HepG2 (cell line): ENCODE measurements at regions not wholly inside any gene's neighbourhood (a gene's known extent, or its start where the extent isn't known, plus 50 kb on each side); places are given as distances from the start of the nearest gene placed in this dataset.

Experiments used
- ATAC-seq: fragments of 200-7000 bp; cut with Tn5 transposase; 3 replicates; pipeline ENCODE4 v1.9.1; 2020; ENCODE audit warnings: mild to moderate bottlenecking, moderate library complexity
- BruUV-seq: library from RNA; stranded (reverse); fragments of 400-500 nt; replicated peaks from 2 replicates; lab custom pipeline; 2021; lab: Mats Ljungman, UMichigan
- CTCF ChIA-PET: fragments of 300-600 bp; formaldehyde crosslinking; extraction: SDS; loops from one replicate; lab custom pipeline; 2021; ENCODE audit warnings: low total read pairs, inconsistent platforms, low intra/inter-chr PET ratio; lab: Yijun Ruan, JAX
- POLR2A ChIA-PET: fragments of 350-600 bp; sonication (Branson Sonifier 250); formaldehyde crosslinking; loops from one replicate; lab custom pipeline; 2020; ENCODE audit warnings: antibody characterized with exemption, inconsistent platforms; lab: Yijun Ruan, JAX
- DNase-seq: peaks from one replicate; pipeline ENCODE4 v3.0.0-alpha.2; 2015; ENCODE audit warnings: low spot score
- FAIRE-seq: peaks from 3 replicates; lab custom pipeline; 2011; peaks lifted over from hg19 to GRCh38; lab: Jason Lieb, UNC
- H2AFZ ChIP-seq: one replicate; pipeline ENCODE4 v1.6.1; 2011; ENCODE audit warnings: low read length, inconsistent platforms
- H3K27ac ChIP-seq: fragments of 300-600 bp; 3 replicates; pipeline ENCODE4 v1.8.0; 2011; ENCODE audit warnings: mixed run types, mild to moderate bottlenecking, mixed read lengths, low read length, inconsistent platforms; ENCODE audit not compliant: insufficient read depth; ENCODE audit errors: extremely low read length
- H3K27me3 ChIP-seq, 2 experiments: fragments of 200-600 bp in 1 of 2; 2 replicates in 1 of 2; 3 replicates in 1 of 2; pipeline versions ENCODE4 v1.6.0 to v1.8.0; 2011; ENCODE audit warnings: low read length in 2 of 2, mild to moderate bottlenecking in 2 of 2, moderate library complexity in 2 of 2, inconsistent platforms in 1 of 2; ENCODE audit not compliant: insufficient read depth in 2 of 2, control insufficient read depth in 1 of 2
- H3K36me3 ChIP-seq, 2 experiments: fragments of 200-600 bp in 1 of 2; replicated peaks in 1 of 2; 2 replicates in 1 of 2; 3 replicates in 1 of 2; pipeline versions ENCODE4 v1.5.1 to v1.8.0; 2011; ENCODE audit warnings: low read length in 2 of 2, inconsistent platforms in 1 of 2; ENCODE audit not compliant: insufficient read depth in 2 of 2, control insufficient read depth in 1 of 2
- H3K4me1 ChIP-seq: 2 replicates; pipeline ENCODE4 v1.5.1; 2012; ENCODE audit warnings: low read length, inconsistent platforms; ENCODE audit not compliant: insufficient read depth
- H3K4me2 ChIP-seq: 2 replicates; pipeline ENCODE4 v1.6.0; 2011; ENCODE audit warnings: low read depth, low read length, inconsistent platforms
- H3K4me3 ChIP-seq, 3 experiments: fragments of 200-600 bp in 1 of 3; sonication (generic), shearing (Covaris generic) in 1 of 3; replicated peaks in 1 of 3; 2 replicates each; pipeline ENCODE4 v1.5.1; 2011 to 2016; ENCODE audit warnings: low read length in 3 of 3, inconsistent platforms in 2 of 3, low read depth in 2 of 3, mild to moderate bottlenecking in 2 of 3, control low read depth in 1 of 3, mixed read lengths in 1 of 3; ENCODE audit not compliant: insufficient read depth in 1 of 3
- H3K79me2 ChIP-seq: one replicate; pipeline ENCODE4 v1.6.1; 2011; ENCODE audit warnings: low read length, inconsistent platforms; ENCODE audit not compliant: insufficient read depth
- H3K9ac ChIP-seq: 2 replicates; pipeline ENCODE4 v1.6.0; 2011; ENCODE audit warnings: mild to moderate bottlenecking, low read depth, low read length, inconsistent platforms; ENCODE audit not compliant: insufficient read depth
- H3K9me3 ChIP-seq: 2 replicates; pipeline ENCODE4 v1.5.1; 2012; ENCODE audit warnings: mild to moderate bottlenecking, low read length
- H4K20me1 ChIP-seq: 2 replicates; pipeline ENCODE4 v1.6.0; 2011; ENCODE audit warnings: inconsistent platforms, mild to moderate bottlenecking, low read length, moderate library complexity; ENCODE audit not compliant: insufficient read depth
- CBFB ChIP-seq: sonication (generic); formaldehyde crosslinking; IDR thresholded peaks from 2 replicates; pipeline ENCODE4 v1.4.0; 2020; ENCODE audit warnings: missing genetic modification reagents
- HCFC1 ChIP-seq: fragments of 150-350 bp; IDR thresholded peaks from 2 replicates; pipeline ENCODE4 v1.6.1; 2014; ENCODE audit warnings: low read depth, low read length
- HOXA3 ChIP-seq: sonication (generic); formaldehyde crosslinking; IDR thresholded peaks from 2 replicates; pipeline ENCODE4 v1.5.0; 2020; ENCODE audit warnings: missing genetic modification reagents
- IRF1 ChIP-seq: sonication (generic); formaldehyde crosslinking; IDR thresholded peaks from 2 replicates; pipeline ENCODE4 v1.4.0; 2020; ENCODE audit warnings: low read depth, mild to moderate bottlenecking, missing genetic modification reagents
- KDM4B ChIP-seq: sonication (generic); formaldehyde crosslinking; IDR thresholded peaks from 2 replicates; pipeline ENCODE4 v1.4.0; 2020; ENCODE audit warnings: missing genetic modification reagents
- MED8 ChIP-seq: sonication (generic); formaldehyde crosslinking; IDR thresholded peaks from 2 replicates; pipeline ENCODE4 v1.8.1; 2023; ENCODE audit warnings: mild to moderate bottlenecking, missing genetic modification reagents; ENCODE audit not compliant: insufficient replicate concordance
- NCOR1 ChIP-seq: fragments of 200-600 bp; sonication (generic); IDR thresholded peaks from 2 replicates; pipeline ENCODE4 v1.7.0; 2017; ENCODE audit warnings: antibody characterized with exemption, low read length, borderline replicate concordance
- NR2F2 ChIP-seq: IDR thresholded peaks from 2 replicates; pipeline ENCODE4 v1.6.1; 2012; ENCODE audit warnings: low read depth, inconsistent platforms, borderline replicate concordance
- PRMT3 ChIP-seq: sonication (generic); formaldehyde crosslinking; IDR thresholded peaks from 2 replicates; pipeline ENCODE4 v1.8.1; 2022; ENCODE audit warnings: low read depth, mild to moderate bottlenecking, moderate library complexity, missing genetic modification reagents, borderline replicate concordance
- TP53 ChIP-seq: sonication (generic); formaldehyde crosslinking; conservative IDR thresholded peaks from 2 replicates; pipeline ENCODE4 v1.4.0; 2020; ENCODE audit warnings: missing genetic modification reagents
- TRIM24 ChIP-seq: sonication (generic); formaldehyde crosslinking; IDR thresholded peaks from 2 replicates; pipeline ENCODE4 v1.8.0; 2022; ENCODE audit warnings: mild to moderate bottlenecking, missing genetic modification reagents
- ZNF160 ChIP-seq: sonication (generic); formaldehyde crosslinking; IDR thresholded peaks from 2 replicates; pipeline ENCODE4 v1.8.0; 2022; ENCODE audit warnings: mild to moderate bottlenecking, inconsistent platforms, missing genetic modification reagents
- ZNF607 ChIP-seq: sonication (generic); formaldehyde crosslinking; IDR thresholded peaks from 2 replicates; pipeline ENCODE4 v1.5.1; 2020; ENCODE audit warnings: missing genetic modification reagents, mild to moderate bottlenecking, borderline replicate concordance
- ZNF7 ChIP-seq: IDR thresholded peaks from 2 replicates; pipeline ENCODE4 v1.6.1; 2016; ENCODE audit warnings: missing biosample characterization, missing genetic modification reagents
- ZNF772 ChIP-seq: sonication (generic); formaldehyde crosslinking; IDR thresholded peaks from 2 replicates; pipeline ENCODE4 v1.5.0; 2020; ENCODE audit warnings: mild to moderate bottlenecking, missing genetic modification reagents
- WGBS: methylation state at CpG from one replicate; pipeline ENCODE4 v1.1.6; 2017; ENCODE audit warnings: low lambda C conversion rate; 5-methylcytosine and 5-hydroxymethylcytosine counted together
- in situ Hi-C: cut with HindIII; loops from 2 replicates; pipeline ENCODE4 v1.10.0; 2017; ENCODE audit warnings: low pct_unique_long_range_greater_than_20kb; ENCODE audit not compliant: extremely low pct_ligation_motif_present
- intact Hi-C: fragments of 100-400 bp; cut with micrococcal nuclease; formaldehyde crosslinking; loops from one replicate; pipeline ENCODE4 v1.10.0; 2022; ENCODE audit not compliant: unreplicated experiment

GRCh38 chr10:83943049-83943448 lies 196.3 kb upstream of the GHITM start:
- no peak overlapping the region for H2AFZ ChIP-seq
- DNase-seq = no peak
- no peaks in the 10 kb centered on the region for H3K79me2 ChIP-seq
- H3K4me2 ChIP-seq = no peak overlapping the region
- no peaks in the 10 kb centered on the region for H3K9me3 ChIP-seq
- no peak for ATAC-seq
- intact Hi-C loops = no loop called here
- H3K9ac ChIP-seq = no peak overlapping the region
- no peak for FAIRE-seq
- H4K20me1 ChIP-seq = no peaks in the 10 kb centered on the region
- no peak overlapping the region for H3K4me3 ChIP-seq
- H3K27ac ChIP-seq = no peak overlapping the region
- no peaks in the 10 kb centered on the region for H3K36me3 ChIP-seq
- no peaks in the 10 kb centered on the region for H3K27me3 ChIP-seq
- ChIA-PET POLR2A (no interaction called here), CTCF (no interaction called here)
- in situ Hi-C loops = no loop called here
- no peaks in the 10 kb centered on the region for H3K4me1 ChIP-seq
- TF ChIP-seq ZNF607 (CRISPR knock-in tag) = no peak
- TF ChIP-seq TRIM24 = no peak
- no peak for TF ChIP-seq TP53 (CRISPR knock-in tag)
- no peak for TF ChIP-seq MED8 (CRISPR knock-in tag)
- no peak for TF ChIP-seq HCFC1
- TF ChIP-seq ZNF7 (CRISPR knock-in tag) = no peak
- no peak for TF ChIP-seq PRMT3 (CRISPR knock-in tag)
- TF ChIP-seq HOXA3 (CRISPR knock-in tag) = no peak
- no peak for TF ChIP-seq ZNF160 (CRISPR knock-in tag)
- no peak for TF ChIP-seq ZNF772
- TF ChIP-seq KDM4B (CRISPR knock-in tag) = no peak
- TF ChIP-seq NCOR1 = no peak
- no peak for TF ChIP-seq NR2F2
- no peak for TF ChIP-seq IRF1 (CRISPR knock-in tag)
- TF ChIP-seq CBFB (CRISPR knock-in tag) = no peak
- TF ChIP-seq, all 625 proteins: peak for 0
- BruUV-seq = no TSS peak
- 17% methylated on average over 5 of the region's 5 CpGs for WGBS
